Fibroblast of pulmonary artery (primary cell): ENCODE measurements at regions not wholly inside any gene's neighbourhood (a gene's known extent, or its start where the extent isn't known, plus 50 kb on each side); places are given as distances from the start of the nearest gene placed in this dataset.
"Not testable (repeated sequence)": the region's sequence is repeated elsewhere in the genome, so short reads cannot be mapped to it uniquely, and the experiment has no call there.

Source experiments
- DNase-seq: peaks from one replicate; pipeline ENCODE4 v3.0.0-alpha.2; 2010; ENCODE audit warnings: low read depth
- H3K4me3 ChIP-seq: replicated peaks from 2 replicates; pipeline ENCODE4 v1.5.1; 2011; ENCODE audit warnings: low read depth, mild to moderate bottlenecking, control low read depth, low read length, moderate library complexity
- TF ChIP-seq, protein P1 (sequence below): IDR thresholded peaks from 2 replicates; pipeline ENCODE4 v1.5.1; 2011; ENCODE audit warnings: mild to moderate bottlenecking, control low read depth, low read length, inconsistent platforms; ENCODE audit errors: missing control alignments

DNA sequence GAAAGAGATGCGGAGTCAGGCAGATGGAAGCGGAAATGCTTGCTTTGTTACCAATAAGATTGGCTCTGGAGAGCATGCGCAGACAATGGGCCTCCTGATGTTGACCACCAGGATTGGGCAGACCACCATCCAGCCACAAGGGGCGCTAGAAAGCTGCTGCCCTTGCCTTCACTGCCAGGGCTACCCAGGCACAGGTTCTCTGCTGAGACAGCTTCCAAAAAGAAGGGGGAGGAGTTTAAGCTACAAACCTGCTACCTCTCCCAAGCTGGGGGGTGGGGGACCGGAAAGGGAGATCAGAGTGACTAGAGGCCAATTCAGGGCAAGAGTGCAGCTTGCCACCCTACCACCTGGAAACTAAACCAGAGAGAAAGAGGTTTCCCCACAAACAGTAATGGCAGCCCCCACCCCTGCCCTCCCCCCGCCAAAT lies 369.7 kb downstream of the RRAGC start:
- DNase-seq: peak; percentile 10
- TF ChIP-seq, protein P1, sequence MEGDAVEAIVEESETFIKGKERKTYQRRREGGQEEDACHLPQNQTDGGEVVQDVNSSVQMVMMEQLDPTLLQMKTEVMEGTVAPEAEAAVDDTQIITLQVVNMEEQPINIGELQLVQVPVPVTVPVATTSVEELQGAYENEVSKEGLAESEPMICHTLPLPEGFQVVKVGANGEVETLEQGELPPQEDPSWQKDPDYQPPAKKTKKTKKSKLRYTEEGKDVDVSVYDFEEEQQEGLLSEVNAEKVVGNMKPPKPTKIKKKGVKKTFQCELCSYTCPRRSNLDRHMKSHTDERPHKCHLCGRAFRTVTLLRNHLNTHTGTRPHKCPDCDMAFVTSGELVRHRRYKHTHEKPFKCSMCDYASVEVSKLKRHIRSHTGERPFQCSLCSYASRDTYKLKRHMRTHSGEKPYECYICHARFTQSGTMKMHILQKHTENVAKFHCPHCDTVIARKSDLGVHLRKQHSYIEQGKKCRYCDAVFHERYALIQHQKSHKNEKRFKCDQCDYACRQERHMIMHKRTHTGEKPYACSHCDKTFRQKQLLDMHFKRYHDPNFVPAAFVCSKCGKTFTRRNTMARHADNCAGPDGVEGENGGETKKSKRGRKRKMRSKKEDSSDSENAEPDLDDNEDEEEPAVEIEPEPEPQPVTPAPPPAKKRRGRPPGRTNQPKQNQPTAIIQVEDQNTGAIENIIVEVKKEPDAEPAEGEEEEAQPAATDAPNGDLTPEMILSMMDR: peak; percentile 49
- H3K4me3 ChIP-seq: no peak overlapping the region

DNA sequence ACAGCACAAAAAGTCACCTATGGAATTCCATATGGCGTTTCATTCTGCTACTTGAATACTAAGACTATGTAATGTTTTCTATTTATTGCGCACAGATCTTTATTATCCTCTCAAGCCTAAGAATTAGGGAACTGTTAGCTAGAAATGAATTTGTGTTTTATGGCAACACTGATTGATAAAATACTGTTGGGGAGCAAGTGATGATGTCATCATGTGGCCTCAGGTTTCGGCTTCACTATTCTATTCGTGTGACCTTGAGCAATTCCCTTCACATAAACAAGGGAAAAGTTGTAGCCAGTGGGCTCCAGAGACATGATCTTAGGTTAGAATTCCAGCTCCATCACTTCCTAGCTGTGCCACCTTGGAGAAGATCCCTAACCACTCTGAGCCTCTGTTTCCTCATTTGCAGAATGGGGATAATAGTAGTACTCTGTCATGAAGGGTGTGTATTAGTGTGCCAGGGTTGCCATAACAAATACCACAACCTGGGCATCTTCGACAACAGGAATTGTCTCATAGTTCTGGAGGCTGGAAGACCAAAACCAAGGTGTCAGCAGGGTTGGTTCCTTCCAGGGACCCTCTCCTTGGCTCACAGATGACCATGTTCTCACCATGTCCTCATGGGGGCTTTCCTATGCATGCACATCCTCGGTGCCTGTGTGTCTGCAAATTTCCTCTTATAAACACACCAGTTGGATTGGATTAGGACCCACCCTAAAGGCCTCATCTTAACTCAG lies 371.2 kb downstream of the RRAGC start:
- TF ChIP-seq, protein P1: no peak
- no peak for DNase-seq
- H3K4me3 ChIP-seq: no peak overlapping the region

DNA sequence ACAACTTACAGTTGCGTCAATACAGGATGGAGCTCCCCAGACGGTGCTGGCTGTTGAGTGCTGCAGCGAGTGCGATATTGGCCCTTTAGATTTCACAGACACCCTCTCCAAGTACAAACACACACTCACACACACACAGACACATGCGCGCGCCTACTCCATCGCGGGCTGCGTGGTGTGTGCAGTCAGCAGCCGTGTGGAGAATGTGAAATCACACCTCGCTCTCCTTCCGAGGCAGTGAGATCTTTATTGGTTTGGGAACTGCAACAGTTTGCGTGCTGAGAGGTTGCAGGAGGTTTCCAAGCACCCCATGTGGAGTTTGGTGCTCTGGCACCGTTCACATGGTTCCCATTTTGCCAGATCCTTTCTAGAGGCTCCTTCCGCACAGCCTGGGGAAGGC lies 372.2 kb downstream of the RRAGC start:
- TF ChIP-seq, protein P1: no peak

DNA sequence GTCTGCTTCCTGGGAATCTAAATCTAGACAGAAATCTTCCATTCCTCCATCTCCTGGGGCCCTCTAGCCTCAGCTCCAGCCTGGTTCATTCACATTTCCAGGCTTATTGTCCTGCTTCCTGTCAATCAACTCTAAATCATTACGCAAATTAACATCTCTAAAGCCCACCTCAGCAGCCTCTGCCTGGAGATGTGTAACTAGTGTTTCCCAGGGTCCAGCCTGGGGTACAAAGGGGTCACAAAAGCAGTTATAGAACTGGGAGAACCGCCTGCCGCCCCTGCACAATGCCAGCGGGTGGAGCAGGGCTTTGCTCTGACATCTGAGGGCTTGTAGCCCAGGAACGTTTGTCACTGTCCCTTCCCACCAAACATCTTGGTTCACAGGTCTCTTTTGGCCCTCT lies 373.5 kb downstream of the RRAGC start:
- no peak overlapping the region for H3K4me3 ChIP-seq
- TF ChIP-seq, protein P1: no peak
- DNase-seq: no peak

More for the DNA sequence above, 372.2 kb downstream of the RRAGC start:
- no peak overlapping the region for H3K4me3 ChIP-seq
- DNase-seq: no peak

DNA sequence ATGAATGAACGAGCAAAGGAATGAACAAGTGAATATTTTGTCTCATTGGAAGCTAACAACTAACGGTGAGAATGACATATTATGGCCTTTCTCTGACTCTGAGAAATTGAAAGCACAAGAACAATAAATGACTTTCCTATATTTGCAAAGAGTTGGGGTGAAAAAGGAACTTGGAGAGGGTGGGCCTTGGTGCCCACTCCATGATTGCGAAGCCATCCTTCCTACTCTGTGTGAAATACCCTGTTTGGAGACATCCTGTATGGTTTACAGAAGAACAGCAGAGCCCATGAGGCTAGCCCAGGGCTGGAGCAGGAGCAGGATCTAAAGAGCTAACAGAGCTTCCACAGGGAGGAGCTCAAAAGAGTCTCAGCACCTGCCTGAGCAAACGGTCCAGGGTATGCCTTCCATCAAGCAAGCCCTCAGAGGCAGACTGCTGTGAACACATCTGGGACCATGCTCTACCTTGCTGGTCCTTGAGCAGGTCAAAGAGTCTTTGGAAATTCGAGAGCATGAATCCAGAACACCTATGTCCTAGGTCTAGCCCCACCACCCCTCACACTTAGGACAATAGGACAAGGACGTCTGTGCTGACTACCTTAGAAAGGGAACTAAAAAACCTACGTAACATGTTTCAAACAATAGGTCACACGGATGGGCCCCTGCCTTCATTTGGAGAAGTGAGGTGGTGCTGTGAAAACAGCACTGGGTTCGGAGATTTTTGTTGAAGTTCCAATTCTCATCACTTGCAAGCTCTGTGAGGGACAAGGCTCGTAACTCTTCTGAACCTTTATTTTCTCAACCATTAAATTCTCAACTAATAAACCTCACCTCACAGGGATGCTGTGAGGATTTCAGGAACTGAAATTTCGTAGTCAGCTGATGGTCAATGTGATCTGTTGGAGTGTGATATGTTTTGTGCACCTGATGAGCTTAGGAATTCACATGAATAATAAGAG lies 377.4 kb downstream of the RRAGC start:
- DNase-seq: no peak
- TF ChIP-seq, protein P1: no peak
- H3K4me3 ChIP-seq: no peak overlapping the region

DNA sequence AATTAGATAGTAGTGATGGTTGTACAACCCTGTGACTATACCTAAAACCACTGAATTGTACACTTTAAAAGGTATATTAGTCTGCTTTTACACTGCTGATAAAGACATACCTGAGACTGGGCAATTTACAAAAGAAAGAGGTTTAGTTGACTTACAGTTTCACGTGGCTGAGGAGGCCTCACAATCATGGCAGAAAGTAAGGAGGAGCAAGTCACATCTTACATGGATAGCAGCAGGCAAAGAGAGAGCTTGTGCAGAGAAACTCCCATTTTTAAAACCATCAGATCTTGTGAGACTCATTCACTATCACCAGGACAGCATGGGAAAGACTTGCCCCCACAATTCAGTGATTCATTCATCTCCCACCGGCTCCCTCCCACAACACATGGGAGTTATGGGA lies 379.9 kb downstream of the RRAGC start:
- not testable (repeated sequence) for DNase-seq, H3K4me3 ChIP-seq

DNA sequence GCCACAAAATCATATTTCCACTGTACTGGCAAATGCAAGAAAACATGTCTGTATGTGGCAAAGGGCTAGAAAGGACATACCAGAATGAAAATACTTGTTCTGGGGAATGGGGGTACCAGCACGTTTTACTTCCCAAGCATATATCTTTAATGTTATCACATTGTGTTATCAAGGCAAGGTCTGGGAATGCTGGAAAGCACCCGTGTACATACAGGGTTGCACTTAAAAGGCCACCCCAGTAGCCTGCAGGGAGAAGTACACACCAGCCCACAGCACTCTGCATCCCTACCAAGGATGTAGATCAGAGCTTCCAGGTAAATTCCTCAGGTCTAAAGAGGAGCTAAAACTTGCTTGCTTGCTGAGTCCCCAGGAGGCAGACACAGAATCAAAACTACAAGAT lies 381.8 kb downstream of the RRAGC start:
- TF ChIP-seq, protein P1: no peak
- DNase-seq: no peak

More for the DNA sequence above, 381.8 kb downstream of the RRAGC start:
- no peak overlapping the region for H3K4me3 ChIP-seq
